Keratinocyte (primary cell): ENCODE measurements at regions not wholly inside any gene's neighbourhood (a gene's known extent, or its start where the extent isn't known, plus 50 kb on each side); places are given as distances from the start of the nearest gene placed in this dataset.

ENCODE experiments used
- DNase-seq: peaks from one replicate; pipeline ENCODE4 v3.0.0-alpha.2; 2011; ENCODE audit warnings: low read depth, missing footprints, low spot score
- FAIRE-seq: peaks from 2 replicates; lab custom pipeline; 2011; peaks lifted over from hg19 to GRCh38; lab: Jason Lieb, UNC
- H2AFZ ChIP-seq: 2 replicates; pipeline ENCODE4 v1.6.0; 2012; ENCODE audit warnings: low read length, control low read depth, inconsistent platforms; ENCODE audit not compliant: control insufficient read depth
- H3K27ac ChIP-seq: 2 replicates; pipeline ENCODE4 v1.5.1; 2011; ENCODE audit warnings: low read length; ENCODE audit not compliant: control insufficient read depth, insufficient read depth
- H3K27me3 ChIP-seq: 3 replicates; pipeline ENCODE4 v1.6.0; 2011; ENCODE audit warnings: low read length; ENCODE audit not compliant: control insufficient read depth, insufficient read depth; ENCODE audit errors: extremely low read depth
- H3K36me3 ChIP-seq, 2 experiments: 2 replicates in 1 of 2; 3 replicates in 1 of 2; pipeline ENCODE4 v1.5.1; 2011; ENCODE audit warnings: low read length in 2 of 2, mild to moderate bottlenecking in 1 of 2; ENCODE audit not compliant: control insufficient read depth in 2 of 2, insufficient read depth in 2 of 2; ENCODE audit errors: extremely low read depth in 1 of 2
- H3K4me1 ChIP-seq: 3 replicates; pipeline ENCODE4 v1.5.1; 2011; ENCODE audit warnings: low read length; ENCODE audit not compliant: control insufficient read depth, insufficient read depth; ENCODE audit errors: extremely low read depth
- H3K4me2 ChIP-seq: 3 replicates; pipeline ENCODE4 v1.6.0; 2011; ENCODE audit warnings: low read depth, low read length; ENCODE audit not compliant: control insufficient read depth, insufficient read depth; ENCODE audit errors: extremely low read depth
- H3K4me3 ChIP-seq, 3 experiments: fragments of 200-600 bp in 1 of 3; sonication (generic) in 1 of 3; 2 replicates in 2 of 3; 3 replicates in 1 of 3; pipeline ENCODE4 v1.5.1; 2011 to 2016; ENCODE audit warnings: low read length in 3 of 3, mild to moderate bottlenecking in 3 of 3, control low read depth in 2 of 3, inconsistent platforms in 1 of 3, low read depth in 1 of 3, mixed read lengths in 1 of 3, mixed run types in 1 of 3, moderate library complexity in 1 of 3; ENCODE audit not compliant: control insufficient read depth in 2 of 3, insufficient read depth in 2 of 3; ENCODE audit errors: extremely low read depth in 1 of 3
- H3K79me2 ChIP-seq: 2 replicates; pipeline ENCODE4 v1.6.0; 2012; ENCODE audit warnings: low read length; ENCODE audit not compliant: control insufficient read depth, insufficient read depth
- H3K9ac ChIP-seq: 3 replicates; pipeline ENCODE4 v1.6.0; 2011; ENCODE audit warnings: low read length; ENCODE audit not compliant: control insufficient read depth, insufficient read depth; ENCODE audit errors: extremely low read depth
- H3K9me1 ChIP-seq: 3 replicates; pipeline ENCODE4 v1.6.0; 2011; ENCODE audit warnings: low read length; ENCODE audit not compliant: control insufficient read depth, insufficient read depth; ENCODE audit errors: extremely low read depth
- H3K9me3 ChIP-seq: 2 replicates; pipeline ENCODE4 v1.5.1; 2012; ENCODE audit warnings: low read depth, low read length; ENCODE audit not compliant: control insufficient read depth
- H4K20me1 ChIP-seq: 3 replicates; pipeline ENCODE4 v1.6.0; 2011; ENCODE audit warnings: low read length; ENCODE audit not compliant: control insufficient read depth, insufficient read depth; ENCODE audit errors: extremely low read depth
- CTCF ChIP-seq, 3 experiments: IDR thresholded peaks in 1 of 3; conservative IDR thresholded peaks in 1 of 3; optimal IDR thresholded peaks in 1 of 3; 2 replicates in 2 of 3; 3 replicates in 1 of 3; pipeline versions ENCODE3 to v1.5.1; 2011; ENCODE audit warnings: low read length in 3 of 3, mild to moderate bottlenecking in 3 of 3, moderate library complexity in 2 of 3, control low read depth in 1 of 3, inconsistent platforms in 1 of 3; ENCODE audit not compliant: insufficient read depth in 2 of 3; ENCODE audit errors: extremely low read depth in 1 of 3
- EZH2 ChIP-seq: IDR thresholded peaks from one replicate; pipeline ENCODE4 v1.6.1; 2012; ENCODE audit warnings: inconsistent platforms, mild to moderate bottlenecking, low read length, moderate library complexity
- dilution Hi-C: fragments of 300-500 bp; cut with MboI; formaldehyde crosslinking; loops from one replicate; pipeline ENCODE4 v1.7.0; 2020; ENCODE audit warnings: low sequenced_read_pairs; ENCODE audit not compliant: extremely low pct_ligation_motif_present

DNA sequence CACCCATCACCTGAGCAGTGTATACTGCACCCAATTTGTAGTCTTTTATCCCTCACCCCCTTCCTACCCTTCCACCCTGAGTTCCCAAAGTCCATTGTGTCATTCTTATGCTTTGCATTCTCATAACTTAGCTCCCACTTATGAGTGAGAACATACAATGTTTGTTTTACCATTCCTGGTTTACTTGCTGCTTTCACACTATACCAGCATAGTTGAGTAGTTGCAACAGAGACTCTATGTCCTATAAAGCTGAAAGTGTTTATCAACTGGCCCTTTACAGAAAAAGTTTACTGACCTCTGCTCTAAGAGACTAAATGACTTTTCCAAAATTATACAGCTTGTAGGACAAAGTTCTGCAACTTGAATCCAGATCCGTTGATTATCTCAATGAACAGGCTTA is 61.1 kb upstream of the BLTP1 start:
- H3K27me3 ChIP-seq: no peaks in the 10 kb centered on the region
- no peaks in the 10 kb centered on the region for H3K9me1 ChIP-seq
- no peak overlapping the region for H3K9ac ChIP-seq
- DNase-seq: no peak
- no peaks in the 10 kb centered on the region for H4K20me1 ChIP-seq
- H3K27ac ChIP-seq: no peak overlapping the region
- no peaks in the 10 kb centered on the region for H3K79me2 ChIP-seq
- H3K36me3 ChIP-seq: no peaks in the 10 kb centered on the region
- no peak for FAIRE-seq
- H3K9me3 ChIP-seq: no peaks in the 10 kb centered on the region
- H2AFZ ChIP-seq: no peak overlapping the region
- no peak overlapping the region for H3K4me2 ChIP-seq
- H3K4me3 ChIP-seq: no peak overlapping the region
- H3K4me1 ChIP-seq: no peaks in the 10 kb centered on the region
- dilution Hi-C loops: no loop called here
- TF ChIP-seq CTCF (optimal IDR thresholded peaks at IDR 0.05 in 1 of 3, IDR thresholded peaks at IDR 0.05 in 1 of 3, conservative IDR thresholded peaks at IDR 0.05 in 1 of 3; ENCODE audit: extremely low read depth in 1 of 3, insufficient read depth in 2 of 3, low read length in 3 of 3): no peak
- no peak for TF ChIP-seq EZH2

DNA sequence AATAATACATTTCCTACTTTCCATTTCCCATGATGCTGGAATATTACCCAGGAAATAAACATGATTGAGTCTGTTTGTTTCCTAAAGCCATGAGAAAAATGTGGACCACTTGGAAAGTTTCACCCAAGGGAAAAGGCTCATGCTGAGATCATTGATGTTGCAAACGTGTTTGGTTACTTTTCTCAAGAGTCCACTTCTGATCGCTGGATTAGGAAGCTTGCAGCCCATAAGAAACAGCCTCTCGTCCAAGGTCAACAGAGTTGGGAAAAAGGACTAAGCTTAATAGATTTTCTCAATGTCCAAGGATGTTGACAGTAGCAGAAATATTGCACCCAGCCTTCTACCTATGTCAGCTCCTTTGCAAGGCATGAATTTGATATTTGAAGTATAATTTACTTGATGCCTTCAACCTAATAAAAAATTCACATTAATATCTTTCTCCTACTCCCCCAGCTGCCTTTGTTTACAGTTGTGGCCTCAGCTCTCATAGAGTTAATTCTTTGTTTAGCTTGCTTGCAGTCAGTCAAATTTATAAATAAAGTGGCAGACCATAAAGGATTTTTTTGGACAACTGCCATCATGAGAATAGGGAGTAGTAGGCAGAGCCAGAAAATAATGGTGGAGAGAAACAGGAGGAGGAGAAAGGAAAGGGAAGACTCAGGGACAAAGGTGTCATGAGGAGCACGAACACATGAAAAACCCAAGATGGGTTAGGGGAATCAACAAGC is 65.6 kb upstream of the BLTP1 start:
- dilution Hi-C loops: no loop called here
- H3K9me1 ChIP-seq: no peaks in the 10 kb centered on the region
- TF ChIP-seq CTCF (optimal IDR thresholded peaks at IDR 0.05 in 1 of 3, IDR thresholded peaks at IDR 0.05 in 1 of 3, conservative IDR thresholded peaks at IDR 0.05 in 1 of 3; ENCODE audit: extremely low read depth in 1 of 3, insufficient read depth in 2 of 3, low read length in 3 of 3) (no peak), EZH2 (no peak)

More for the DNA sequence above, 65.6 kb upstream of the BLTP1 start:
- Histone ChIP-seq H2AFZ (no peak overlapping the region), H3K27me3 (no peaks in the 10 kb centered on the region), H3K4me2 (no peak overlapping the region), H3K9me3 (no peaks in the 10 kb centered on the region), H4K20me1 (no peaks in the 10 kb centered on the region), H3K79me2 (no peaks in the 10 kb centered on the region), H3K9ac (no peak overlapping the region), H3K4me1 (no peaks in the 10 kb centered on the region), H3K4me3 (no peak overlapping the region), H3K36me3 (no peaks in the 10 kb centered on the region), H3K27ac (no peak overlapping the region)
- no peak for DNase-seq
- no peak for FAIRE-seq
